Fibroblast of upper back skin (primary cell): ENCODE measurements at regions not wholly inside any gene's neighbourhood (a gene's known extent, or its start where the extent isn't known, plus 50 kb on each side); places are given as distances from the start of the nearest gene placed in this dataset.
"Not testable (repeated sequence)": the region's sequence is repeated elsewhere in the genome, so short reads cannot be mapped to it uniquely, and the experiment has no call there.

Experiments
- DNase-seq: peaks from one replicate; pipeline ENCODE4 v3.0.0-alpha.2; 2013

DNA sequence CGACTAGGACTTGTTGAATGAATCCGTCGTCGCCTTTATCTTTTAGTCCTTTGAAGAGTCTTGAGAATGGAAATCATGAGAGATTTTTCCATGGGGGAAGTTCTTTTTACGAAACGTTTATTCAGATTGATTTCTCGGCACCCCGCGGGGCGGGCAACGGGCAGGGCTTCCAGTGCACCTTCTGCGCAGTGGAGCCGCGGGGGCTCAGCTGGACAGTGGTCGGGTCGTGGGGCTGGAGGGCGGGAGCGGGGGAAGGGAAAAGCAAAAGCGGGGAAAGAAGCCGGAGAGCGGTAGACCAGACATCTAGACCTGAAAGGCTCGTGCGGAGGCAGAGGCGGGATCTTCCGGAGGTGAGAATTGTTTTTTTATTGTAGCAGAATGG lies 103.0 kb downstream of the NBPF11 start:
- not testable (repeated sequence) for DNase-seq

DNA sequence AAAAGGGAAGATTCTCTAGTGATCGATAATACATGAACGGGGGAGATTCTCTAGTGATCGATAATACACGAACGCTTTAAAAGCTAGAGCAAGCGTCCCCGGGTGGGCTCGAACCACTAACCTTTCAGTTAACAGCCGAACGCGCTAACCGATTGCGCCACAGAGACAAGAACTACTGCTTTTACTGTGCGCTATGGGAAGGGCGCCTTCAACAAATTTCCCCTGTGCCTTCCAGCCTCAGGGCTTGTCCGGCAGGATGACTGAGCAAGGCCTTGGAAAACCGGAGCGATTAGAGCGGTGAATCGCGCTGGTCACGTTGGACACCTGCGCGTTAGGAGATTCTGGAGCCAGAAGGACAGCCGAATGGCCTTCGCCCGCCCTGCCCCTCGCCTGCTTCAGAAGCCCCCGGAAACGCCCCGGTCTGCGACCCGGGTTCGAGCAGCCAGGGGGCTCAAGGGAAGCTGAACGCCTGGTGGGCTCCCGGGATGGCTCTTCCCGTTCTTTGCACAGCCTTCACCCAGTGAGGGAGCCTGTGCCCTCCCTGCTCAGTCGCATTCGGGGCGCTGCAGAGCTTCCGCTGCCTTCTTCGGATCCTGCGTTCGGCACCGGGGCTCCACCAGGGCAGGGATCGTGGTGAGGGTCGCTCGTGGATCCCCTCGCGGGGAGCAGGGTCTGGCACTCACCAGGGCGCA lies 103.5 kb downstream of the NBPF11 start:
- DNase-seq: peak; percentile 13

DNA sequence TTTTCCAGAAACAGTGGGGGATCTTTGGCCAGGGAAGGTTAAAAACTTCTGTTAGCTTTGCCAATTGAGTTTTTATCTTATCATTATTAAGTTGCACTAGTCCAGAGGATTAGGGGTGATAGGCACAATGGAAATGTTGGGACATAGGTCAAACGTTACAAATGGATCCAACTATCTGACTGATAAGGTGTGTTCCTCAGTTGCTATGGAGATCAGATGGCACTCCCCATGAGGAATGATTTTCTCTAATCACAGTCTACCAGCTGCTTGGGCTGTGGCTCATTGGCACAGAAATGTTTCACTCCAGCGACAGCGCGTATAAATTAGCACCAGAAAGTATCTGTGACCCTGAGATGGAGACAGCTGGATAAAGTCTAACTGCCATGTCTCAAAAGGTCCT lies 106.2 kb downstream of the NBPF11 start:
- DNase-seq: not testable (repeated sequence)

DNA sequence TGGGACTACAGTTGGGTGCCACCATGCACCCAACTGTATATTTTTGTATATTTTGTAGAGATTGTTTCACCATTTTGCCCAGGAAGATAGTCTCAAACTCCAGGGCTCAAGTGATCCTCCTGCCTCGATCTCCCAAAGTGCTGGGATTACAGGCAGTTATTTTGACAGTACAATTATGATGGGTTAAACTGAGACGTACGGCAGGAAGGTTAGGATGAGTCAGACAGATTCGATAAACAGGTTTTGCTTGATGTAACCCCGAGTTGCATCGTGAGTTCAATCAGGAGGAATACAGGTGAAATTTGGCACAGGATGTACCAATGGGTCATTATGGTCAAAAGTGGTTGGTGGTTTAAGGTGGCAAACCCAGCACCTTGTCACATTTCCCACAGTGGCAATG lies 107.6 kb downstream of the NBPF11 start:
- not testable (repeated sequence) for DNase-seq
